HG02798 (cell line): ENCODE measurements at regions not wholly inside any gene's neighbourhood (a gene's known extent, or its start where the extent isn't known, plus 50 kb on each side); places are given as distances from the start of the nearest gene placed in this dataset.
"Not testable (repeated sequence)": the region's sequence is repeated elsewhere in the genome, so short reads cannot be mapped to it uniquely, and the experiment has no call there.

Experiments used
- ATAC-seq: cut with Tn5 transposase; IDR thresholded peaks from one replicate; pipeline ENCODE4 v1.9.1; 2021; ENCODE audit warnings: mild to moderate bottlenecking; ENCODE audit not compliant: unreplicated experiment, poor library complexity

DNA sequence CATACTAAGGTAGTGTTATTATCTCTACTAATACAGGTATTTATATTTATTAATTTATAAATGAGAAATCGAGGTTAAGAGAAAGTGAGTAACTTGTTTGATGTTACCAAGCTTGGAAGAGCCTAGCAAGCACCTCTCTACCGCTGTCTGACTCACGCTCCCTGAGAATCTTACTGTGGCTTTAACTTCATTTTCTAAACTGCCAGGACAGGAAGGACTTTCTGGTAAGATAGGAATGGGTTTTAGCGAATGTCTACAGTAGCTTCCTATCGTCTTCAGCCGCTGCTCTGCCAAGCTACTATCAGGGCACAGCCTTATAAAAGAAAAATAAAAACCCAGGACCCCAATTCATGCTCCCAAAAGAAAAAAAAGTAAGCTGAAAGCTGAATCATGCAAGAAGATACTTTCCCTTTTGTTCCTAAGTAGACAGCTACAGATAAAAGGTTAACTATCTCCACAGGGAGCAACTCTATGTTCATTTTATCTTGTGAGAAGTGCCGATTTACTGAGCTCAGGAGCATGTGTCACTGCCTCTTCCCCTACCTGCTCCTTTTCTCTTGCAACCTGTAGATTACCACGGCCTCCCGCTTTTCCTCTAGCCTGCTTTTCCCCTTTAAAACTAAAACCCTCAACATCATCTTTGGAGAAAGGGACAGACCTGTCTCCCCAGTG is 60.2 kb downstream of the THNSL1 start:
- ATAC-seq = no peak

DNA sequence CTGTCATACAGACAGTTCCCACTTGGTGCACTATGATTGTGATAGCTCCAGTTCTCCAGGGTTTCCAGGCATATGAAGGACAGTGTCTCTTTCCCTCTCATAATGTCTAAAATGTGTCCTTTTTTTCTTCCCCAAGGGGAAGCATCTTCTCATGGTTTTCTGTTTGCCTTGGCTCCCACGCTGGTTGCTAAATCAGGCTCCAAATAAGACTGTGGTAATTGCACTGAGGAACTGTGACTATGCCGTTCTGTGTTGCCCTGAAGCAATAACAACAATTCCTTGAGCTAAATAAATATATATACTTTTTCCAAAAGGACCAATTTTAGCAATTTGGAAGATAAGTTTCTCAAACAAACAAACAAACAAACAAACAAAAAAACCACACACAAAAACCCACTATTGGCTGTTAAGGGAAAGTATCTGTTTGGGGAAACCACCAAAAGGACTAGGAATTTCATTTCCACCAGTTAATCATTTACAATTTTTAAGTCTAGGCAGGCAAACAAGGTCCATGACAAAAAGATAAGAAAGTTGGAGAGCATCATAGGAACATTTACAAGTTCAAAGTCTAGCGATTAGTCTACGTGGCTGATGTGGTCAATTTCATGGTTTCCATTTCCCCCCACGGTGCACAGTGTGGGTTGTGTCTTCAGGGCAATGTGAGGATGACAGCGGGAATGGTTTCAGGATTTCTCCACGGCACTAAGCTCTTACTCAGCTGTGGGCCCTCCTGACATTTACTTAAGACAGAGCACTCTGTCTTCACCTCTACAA is 62.4 kb downstream of the THNSL1 start:
- no peak for ATAC-seq

DNA sequence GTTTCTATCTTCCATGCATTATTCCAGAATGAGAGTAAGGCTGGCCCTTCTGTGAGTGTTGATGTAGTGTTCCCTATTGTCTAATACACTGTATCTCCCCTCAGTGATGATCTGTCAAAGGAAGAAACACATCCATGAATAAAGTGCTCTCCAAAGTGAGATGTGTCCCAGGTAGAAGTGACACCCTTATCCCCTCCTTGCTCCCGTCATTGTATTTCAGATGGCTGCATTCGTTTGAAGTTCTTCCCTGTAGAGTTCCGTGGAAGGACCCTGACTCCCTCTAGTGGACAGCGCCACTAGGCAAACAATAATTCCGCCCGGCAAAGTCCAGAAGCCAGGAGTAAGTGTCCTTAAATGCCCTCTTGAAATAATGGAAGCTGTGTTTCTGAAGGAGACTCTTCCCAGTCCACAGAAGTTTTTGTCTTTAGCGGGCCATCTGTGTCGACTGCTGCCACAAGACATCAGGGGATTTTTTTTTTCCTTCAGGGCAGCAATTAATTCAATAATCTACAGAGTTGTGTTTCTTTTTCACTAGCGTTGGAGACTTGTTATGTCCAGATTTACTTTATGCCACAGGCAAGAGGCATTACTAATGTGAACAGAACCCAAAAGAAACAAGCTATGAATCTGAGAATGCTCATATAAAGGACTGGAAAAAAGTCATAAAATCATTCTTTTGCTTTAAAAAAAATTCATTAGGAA is 64.6 kb downstream of the THNSL1 start:
- ATAC-seq = peak; percentile 92

DNA sequence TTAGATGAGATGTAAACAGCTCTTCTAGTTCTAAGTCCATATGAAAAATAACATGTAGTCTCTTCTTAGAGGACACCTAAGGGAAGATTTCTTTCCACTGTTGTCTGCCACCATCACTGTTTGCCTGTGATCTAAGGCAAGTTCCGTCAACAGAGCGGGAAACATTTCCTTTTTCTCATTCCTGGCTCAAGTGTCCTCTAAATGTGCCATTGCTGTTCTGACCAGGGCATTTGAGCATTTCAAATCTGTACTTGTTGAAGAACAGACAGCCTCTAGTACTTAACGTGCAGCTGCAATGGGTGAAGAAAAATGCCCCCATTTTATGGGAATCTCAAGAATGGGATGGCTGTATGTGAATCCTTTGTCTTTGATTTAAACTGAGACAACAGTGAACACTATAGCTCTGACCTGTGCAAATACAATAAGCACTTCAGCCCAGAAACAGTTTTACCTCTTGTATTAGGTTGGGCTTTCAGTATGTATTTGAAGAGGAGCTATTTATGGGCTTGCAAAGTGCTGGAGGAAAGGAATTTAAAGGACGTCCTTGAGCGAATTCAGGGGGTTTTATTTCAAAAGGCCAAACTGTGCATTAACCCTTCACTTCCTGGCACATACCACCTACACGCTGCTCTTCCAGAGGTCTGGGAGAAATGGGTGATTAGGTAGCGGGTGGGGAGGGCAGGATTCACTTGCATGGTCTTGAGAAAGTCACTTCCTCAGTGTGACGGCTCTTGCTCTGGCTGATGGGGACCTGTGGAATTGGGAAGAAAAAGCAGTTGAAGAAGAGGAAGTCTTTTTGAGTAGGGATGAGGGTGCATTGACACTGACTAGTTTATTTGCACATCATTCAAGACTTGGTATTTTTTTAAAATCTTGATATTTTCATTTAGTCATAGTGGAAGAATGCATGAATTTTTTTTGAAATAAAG is 66.1 kb downstream of the THNSL1 start:
- no peak for ATAC-seq

DNA sequence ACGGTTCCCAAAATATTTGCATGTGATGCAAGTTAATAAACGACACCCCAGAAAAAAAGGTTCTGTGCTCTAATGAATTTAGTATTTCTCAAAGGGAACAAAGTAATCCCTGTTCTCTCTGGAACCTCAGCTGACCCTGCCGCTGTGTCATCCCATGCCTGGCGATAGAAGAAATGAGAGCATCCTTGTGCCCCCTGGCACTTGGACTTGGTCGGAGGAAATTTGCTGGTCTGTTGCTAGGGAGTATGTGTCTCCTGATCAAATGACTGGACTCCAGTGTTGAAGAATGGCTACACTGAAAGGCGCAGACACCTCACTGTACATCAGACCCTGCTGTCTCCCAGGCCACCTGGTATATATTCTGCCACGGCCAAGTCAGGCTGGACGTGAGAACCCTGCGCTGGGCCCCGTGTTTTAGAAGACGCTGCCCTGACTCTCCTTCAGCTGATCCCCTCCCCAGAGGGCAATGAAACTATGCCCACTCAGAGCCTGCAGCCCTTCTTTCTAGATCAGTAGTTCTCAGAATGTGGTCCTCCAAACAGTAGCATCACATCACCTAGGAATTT is 67.2 kb downstream of the THNSL1 start:
- ATAC-seq = no peak

DNA sequence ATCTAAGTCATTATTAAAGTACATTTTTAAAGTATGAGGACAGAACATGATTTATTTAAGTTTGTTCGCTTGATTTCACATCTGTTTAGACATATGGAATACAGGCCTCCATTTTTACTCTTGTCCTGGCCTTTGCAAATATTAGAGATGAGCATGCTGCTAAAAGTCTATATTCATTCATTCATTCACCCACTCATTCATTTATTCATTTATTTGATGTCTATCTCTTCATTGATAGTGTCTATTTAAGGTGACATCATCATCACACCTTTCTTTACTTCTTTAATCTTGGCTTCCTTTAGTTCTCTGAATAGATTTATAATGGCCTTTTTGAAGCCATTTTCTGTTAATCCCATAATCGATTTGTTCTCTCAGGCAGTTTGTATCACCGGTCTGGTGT is 68.0 kb downstream of the THNSL1 start:
- no peak for ATAC-seq

DNA sequence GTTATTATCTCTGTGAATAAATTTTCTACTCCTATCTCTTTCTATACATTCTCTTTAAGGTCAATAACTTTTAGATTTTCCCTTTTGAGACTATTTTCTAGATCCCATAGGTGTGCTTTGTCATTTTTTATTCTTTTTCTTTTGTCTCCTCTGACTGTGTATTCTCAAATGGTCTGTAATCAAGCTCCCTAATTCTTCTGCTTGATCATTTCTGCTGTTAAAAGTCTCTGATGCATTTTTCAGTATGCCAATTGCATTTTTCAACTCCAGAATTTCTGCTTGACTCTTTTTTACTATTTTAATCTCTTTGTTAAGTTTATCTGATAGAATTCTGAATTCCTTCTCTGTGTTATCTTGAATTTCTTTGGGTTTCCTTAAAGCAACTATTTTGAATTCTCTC is 78.2 kb downstream of the THNSL1 start:
- no peak for ATAC-seq

DNA sequence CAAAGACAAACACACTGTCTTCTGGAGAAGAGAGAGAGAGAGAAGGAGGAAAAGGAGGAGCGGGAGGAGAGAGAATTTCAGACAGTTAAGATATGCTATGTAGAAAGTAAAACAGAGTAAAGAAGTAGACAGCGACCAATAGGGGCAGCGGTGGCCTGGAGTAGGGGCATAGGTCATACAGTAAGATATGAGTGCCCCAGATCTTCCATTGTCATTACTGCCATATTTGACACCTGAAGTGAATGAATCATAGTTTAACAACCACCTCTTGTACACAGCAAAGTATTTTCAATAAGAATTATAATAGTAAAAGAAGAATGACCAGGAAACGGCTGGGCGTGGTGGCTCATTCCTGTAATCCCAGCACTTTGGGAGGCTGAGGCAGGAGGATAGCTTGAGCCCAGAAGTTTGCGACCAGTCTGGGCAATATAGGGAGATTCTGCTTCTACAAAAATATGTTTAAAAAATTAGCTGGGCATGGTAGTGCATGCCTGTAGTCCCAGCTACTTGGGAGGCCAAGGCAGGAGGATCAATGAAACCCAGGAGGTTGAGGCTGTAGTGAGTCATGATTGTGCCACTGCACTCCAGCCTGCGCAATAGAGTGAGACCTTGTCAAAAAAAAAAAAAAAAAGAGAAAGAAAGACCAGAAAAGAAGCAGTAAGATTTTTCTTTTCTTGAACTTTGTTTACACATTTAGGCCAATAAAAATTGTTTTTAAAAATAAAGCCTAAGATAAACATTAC is 77.0 kb upstream of the GPR158 start:
- ATAC-seq = no peak

DNA sequence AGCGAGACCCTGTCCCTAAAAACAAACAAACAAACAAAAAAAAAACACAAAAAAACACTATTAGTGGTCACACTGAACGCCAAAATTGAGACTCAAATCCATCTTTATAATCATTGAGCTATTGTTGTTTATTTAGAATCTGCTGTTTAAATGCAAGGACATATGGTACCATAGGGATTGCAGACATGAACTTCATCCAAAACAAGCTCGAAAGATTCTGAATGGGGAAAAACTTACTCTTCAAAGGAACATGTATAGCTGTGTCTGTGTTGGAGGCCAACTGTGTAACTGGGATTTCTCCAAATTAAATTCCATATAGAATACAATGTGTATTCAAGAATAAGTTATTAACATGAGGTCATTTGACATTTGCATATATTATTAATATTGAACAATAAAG is 74.7 kb upstream of the GPR158 start:
- ATAC-seq = no peak

DNA sequence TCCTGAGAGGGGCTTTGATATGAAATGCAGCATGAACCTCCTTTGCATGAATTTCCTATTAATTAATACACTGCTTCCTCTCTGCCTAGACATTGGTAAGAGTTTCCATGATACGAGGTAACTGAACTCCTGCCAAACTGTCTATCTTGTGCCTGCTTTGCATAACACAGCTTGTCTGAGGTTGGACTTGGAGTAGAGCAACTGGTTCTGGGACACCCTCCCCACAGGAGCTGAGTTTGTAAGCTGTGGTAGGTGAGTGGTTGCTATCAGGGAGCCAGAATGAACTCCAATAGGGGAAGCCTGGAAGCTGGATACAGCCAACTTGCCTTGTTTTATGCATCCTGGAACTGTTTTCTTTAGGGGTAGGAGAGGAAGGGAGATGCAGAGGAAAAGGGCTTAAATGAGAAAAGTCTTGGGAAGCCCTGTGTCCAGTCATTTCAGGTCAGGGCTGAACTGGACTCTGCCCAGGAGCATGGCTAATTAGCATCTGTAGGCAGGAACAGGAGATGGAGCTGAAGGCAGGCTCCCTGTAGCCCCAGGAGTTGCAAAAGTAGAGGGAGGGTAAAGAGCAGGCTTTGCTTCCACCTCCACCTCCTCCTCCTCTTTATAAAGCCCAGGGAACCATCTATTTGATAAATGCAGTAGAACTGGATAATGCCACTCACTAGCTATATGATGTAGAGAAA is 73.2 kb upstream of the GPR158 start:
- no peak for ATAC-seq

DNA sequence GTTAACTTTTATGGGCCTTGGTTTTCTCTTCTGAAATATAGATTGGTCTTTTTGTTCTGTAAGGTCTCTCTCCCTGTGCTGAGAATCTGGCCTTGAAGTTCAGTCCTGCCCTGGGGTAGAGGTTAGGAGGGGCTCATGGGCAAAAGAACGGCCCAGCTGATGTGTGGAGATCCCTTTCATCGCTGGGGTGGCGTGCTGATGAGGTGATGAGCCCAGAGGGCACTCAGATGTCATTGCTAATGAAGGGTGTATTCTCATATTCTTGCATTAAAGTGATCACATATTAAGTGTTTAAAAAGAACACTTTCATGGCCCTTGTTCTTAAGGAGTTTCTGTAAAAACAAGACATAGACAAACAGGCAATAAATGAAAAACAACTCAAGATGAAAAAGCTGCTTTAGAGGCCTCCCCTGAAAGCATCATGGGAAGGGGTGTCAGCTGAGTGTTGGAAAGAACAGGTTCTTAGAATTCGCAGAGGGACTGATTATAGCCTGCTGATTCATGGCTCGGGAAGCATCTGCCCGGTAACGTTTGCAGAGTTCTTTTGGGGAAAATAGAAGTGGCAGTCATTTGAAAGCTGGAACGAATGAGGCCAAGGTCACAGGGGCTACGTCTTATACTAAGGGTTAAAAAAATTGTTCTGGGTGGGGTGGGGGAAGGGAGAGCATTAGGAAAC is 72.5 kb upstream of the GPR158 start:
- ATAC-seq = no peak

DNA sequence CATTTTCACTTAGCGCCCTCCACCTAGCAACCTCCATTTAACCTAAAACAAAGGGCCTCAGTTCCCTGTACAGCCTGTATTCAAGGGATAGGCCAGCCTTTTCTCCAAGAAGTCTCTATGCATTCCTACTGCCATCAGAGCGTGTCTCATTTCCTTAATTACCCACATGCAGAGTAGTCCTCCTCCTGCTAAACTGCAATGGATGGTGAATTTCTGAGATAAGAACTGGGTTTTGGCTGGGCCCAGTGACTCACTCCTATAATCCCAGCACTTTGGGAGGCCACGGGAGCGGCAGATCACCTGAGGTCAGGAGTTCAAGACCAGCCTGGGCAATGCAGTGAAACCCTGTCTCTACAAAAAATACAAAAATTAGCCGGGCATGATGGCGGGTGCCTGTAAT is 71.1 kb upstream of the GPR158 start:
- no peak for ATAC-seq

DNA sequence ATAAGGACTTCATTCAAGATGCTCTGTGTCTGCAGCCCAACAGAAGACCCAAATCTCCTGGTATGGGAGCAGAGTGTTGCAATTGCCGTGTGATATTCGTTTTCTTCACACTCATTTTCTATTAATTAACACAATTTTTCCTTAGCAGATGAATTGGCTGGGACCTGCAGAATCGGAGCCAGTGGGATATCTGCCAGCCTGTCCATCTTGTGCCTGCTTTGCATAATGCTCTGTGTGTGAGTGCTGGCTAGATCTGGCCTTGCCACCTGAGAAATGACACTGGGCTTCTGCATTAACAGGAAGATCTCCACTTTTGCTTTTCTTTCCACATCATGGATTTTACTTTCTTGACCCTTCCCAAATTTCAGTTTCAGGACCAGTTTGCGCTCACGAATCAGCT is 70.4 kb upstream of the GPR158 start:
- ATAC-seq = no peak

DNA sequence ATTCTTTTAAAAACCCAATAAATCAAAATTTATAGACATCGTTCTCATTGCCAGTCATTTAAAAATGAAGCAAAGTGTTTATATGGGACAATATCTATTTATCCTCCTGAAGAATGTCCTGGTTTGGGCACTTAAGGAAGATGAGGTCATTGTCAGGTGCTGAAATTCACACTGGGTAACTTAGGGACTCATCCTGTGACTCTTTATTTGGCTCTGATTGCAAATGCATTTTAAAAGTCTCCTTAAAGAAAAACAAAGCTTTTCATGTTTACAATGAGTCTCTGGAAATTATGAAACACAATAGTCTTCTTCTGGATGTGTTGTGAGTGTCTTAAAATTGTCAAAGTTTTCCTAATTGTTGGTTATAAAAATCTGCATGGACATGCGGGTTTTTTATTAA is 69.5 kb upstream of the GPR158 start:
- no peak for ATAC-seq

DNA sequence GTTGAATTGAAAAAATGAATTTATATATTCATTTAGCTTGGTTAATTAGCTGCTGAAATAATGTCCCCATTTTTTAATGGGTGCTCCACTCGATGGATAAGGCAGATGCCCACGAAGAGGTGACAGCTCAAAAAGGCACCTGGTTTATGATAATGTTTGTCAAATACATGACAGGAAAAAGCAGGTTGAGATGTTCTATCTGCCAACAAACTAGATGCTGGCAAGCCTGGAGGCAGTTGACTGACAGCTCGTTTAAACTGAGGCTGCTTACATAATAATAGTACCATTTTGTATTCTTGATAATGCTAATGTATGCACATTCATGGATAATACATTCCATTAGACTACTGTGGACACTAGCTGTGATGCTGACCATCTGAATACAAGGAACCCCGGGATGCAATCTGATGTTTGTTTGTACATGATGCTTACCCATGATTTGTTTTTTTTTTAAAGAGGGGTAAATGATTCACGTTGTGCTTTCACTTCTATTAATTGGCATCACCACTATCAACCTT is 69.0 kb upstream of the GPR158 start:
- no peak for ATAC-seq

DNA sequence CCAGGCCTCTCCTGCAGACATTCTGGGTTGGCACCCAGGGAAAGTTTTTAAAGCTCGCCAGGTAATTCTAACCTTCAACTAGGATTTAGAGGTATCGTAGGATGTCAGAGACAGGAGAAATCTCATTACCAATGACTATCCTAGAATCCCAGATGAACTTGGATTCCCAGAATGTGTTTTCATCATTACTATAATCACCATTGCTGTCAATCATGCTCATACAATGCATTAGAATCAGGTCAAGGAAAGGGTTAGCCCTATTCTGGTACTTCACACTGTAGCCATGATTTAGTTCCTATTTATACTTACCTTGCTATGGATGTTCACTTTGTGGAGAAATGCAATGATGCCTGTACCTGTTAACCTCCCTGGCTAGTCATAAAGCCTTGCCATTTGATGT is 67.0 kb upstream of the GPR158 start:
- no peak for ATAC-seq

DNA sequence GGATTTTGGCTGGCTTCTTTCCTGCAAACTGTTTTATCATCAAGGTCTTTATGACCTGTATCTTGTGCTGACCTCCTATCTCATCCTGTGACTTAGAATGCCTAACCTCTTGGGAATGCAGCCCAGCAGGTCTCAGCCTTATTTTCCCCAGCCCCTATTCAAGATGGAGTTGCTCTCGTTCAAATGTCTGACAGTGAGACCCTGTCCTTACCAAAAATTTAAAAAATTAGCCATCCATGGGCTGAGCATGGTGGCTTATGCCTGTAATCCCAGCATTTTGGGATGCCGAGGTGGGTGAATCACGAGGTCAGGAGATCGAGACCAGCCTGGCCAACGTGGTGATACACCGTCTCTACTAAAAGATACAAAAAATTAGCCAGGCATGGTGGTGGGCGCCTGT is 64.9 kb upstream of the GPR158 start:
- ATAC-seq = not testable (repeated sequence)

DNA sequence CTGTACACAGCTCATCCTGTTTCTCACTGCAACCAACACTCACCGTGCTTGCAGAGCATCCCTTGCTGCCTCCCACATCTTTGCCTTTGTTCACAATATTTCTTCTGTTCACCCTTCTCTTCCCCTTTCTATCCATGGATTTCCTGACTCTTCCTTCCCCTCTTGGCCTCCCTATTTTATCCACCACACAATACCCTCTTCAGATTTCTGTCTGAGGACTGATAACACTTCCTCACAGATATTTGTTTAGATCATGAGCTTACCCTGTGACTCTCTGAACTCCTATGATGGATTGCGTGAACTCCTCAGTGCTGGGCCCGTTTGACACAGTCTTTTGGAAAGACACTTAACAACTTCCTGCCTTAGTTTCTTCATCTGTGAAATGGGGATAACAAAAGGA is 62.8 kb upstream of the GPR158 start:
- no peak for ATAC-seq
